Fibroblast of mammary gland (primary cell): ENCODE measurements at regions not wholly inside any gene's neighbourhood (a gene's known extent, or its start where the extent isn't known, plus 50 kb on each side); places are given as distances from the start of the nearest gene placed in this dataset.

Experiments used
- DNase-seq: peaks from one replicate; pipeline ENCODE4 v3.0.0-alpha.2; 2010; ENCODE audit warnings: low read depth
- H3K4me3 ChIP-seq: 2 replicates; pipeline ENCODE4 v1.5.1; 2011; ENCODE audit warnings: low read depth, mild to moderate bottlenecking, low read length, moderate library complexity; ENCODE audit not compliant: control insufficient read depth
- CTCF ChIP-seq: conservative IDR thresholded peaks from 2 replicates; pipeline ENCODE4 v1.5.1; 2011; ENCODE audit warnings: low read depth, low read length, inconsistent platforms; ENCODE audit not compliant: control insufficient read depth, insufficient read depth

GRCh38 chr11:28495333-28495732 lies 387.1 kb downstream of the METTL15 start:
- no peak for TF ChIP-seq CTCF
- no peak overlapping the region for H3K4me3 ChIP-seq
- DNase-seq, result no peak

- TF ChIP-seq CTCF, result no peak
- DNase-seq, result peak; percentile 32
- H3K4me3 ChIP-seq, result no peak overlapping the region
Observed at GRCh38 chr11:28491431-28491830, 383.2 kb downstream of the METTL15 start.

GRCh38 chr11:28490773-28491382 lies 382.7 kb downstream of the METTL15 start:
- no peak overlapping the region for H3K4me3 ChIP-seq
- no peak for TF ChIP-seq CTCF
- peak; percentile 20 for DNase-seq

- no peak overlapping the region for H3K4me3 ChIP-seq
- TF ChIP-seq CTCF, result no peak
- no peak for DNase-seq
Observed at GRCh38 chr11:28488336-28488735, 380.1 kb downstream of the METTL15 start.

- no peak for TF ChIP-seq CTCF
- DNase-seq, result no peak
- H3K4me3 ChIP-seq, result no peak overlapping the region
Observed at GRCh38 chr11:28483072-28483867, 375.1 kb downstream of the METTL15 start.

- no peak for DNase-seq
- no peak for TF ChIP-seq CTCF
- no peak overlapping the region for H3K4me3 ChIP-seq
Observed at GRCh38 chr11:28482666-28483065, 374.5 kb downstream of the METTL15 start.
